ENCODE measurements at regions not wholly inside any gene's neighbourhood (a gene's known extent, or its start where the extent isn't known, plus 50 kb on each side); places are given as distances from the start of the nearest gene placed in this dataset.

GRCh38 chr10:20616056-20616671 lies 280.9 kb downstream of the NEBL start:
- no peak for TF ChIP-seq CTCF (conservative IDR thresholded peaks at IDR 0.05; ENCODE audit: low read length)
- TF ChIP-seq EZH2phosphoT487 (IDR thresholded peaks at IDR 0.05; ENCODE audit: borderline replicate concordance, low read depth, low read length): no peak
